HepG2 (cell line): ENCODE measurements at regions not wholly inside any gene's neighbourhood (a gene's known extent, or its start where the extent isn't known, plus 50 kb on each side); places are given as distances from the start of the nearest gene placed in this dataset.
A peak's percentile ranks its signal among the peaks of the same experiment; 100 is the strongest.

ENCODE experiments used
- CENPX ChIP-seq: sonication (generic); formaldehyde crosslinking; IDR thresholded peaks from 2 replicates; pipeline ENCODE4 v1.9.0; 2021; ENCODE audit warnings: mild to moderate bottlenecking, missing genetic modification reagents, moderate library complexity
- ETV5 ChIP-seq: IDR thresholded peaks from 2 replicates; pipeline ENCODE4 v1.6.1; 2018; ENCODE audit warnings: missing biosample characterization, missing genetic modification reagents, inconsistent platforms, borderline replicate concordance
- HDAC6 ChIP-seq: fragments of 200-600 bp; sonication (generic); IDR thresholded peaks from 2 replicates; pipeline ENCODE4 v1.7.0; 2017; ENCODE audit warnings: mild to moderate bottlenecking, antibody characterized with exemption, low read length, low read depth
- IKZF1 ChIP-seq: fragments of 450-650 bp; IDR thresholded peaks from 2 replicates; pipeline ENCODE4 v1.7.1; 2016
- KLF16 ChIP-seq, 2 experiments: sonication (generic) in 1 of 2; formaldehyde crosslinking in 1 of 2; IDR thresholded peaks; 2 replicates each; pipeline versions ENCODE4 v1.6.1 to v1.8.0; 2016 to 2023; ENCODE audit warnings: missing genetic modification reagents in 2 of 2, missing compliant biosample characterization in 1 of 2
- MIER3 ChIP-seq: IDR thresholded peaks from 2 replicates; pipeline ENCODE4 v1.6.1; 2016; ENCODE audit warnings: missing compliant biosample characterization, borderline replicate concordance
- MLLT10 ChIP-seq: sonication (generic); formaldehyde crosslinking; IDR thresholded peaks from 2 replicates; pipeline ENCODE4 v1.4.0; 2020; ENCODE audit warnings: missing genetic modification reagents
- PHF20 ChIP-seq: sonication (generic); formaldehyde crosslinking; IDR thresholded peaks from 2 replicates; pipeline ENCODE4 v1.5.0; 2020; ENCODE audit warnings: mild to moderate bottlenecking, missing genetic modification reagents
- RFX5 ChIP-seq: IDR thresholded peaks from 2 replicates; pipeline ENCODE4 v1.6.1; 2011; ENCODE audit warnings: low read depth, low read length, improper control_type of control experiment
- RFXAP ChIP-seq: sonication (generic); formaldehyde crosslinking; IDR thresholded peaks from 2 replicates; pipeline ENCODE4 v1.4.0; 2020; ENCODE audit warnings: missing genetic modification reagents, borderline replicate concordance
- TCF7L2 ChIP-seq: IDR thresholded peaks from 2 replicates; pipeline ENCODE4 v1.6.1; 2011; ENCODE audit warnings: mild to moderate bottlenecking, low read depth, low read length, moderate library complexity
- TEAD2 ChIP-seq: sonication (generic); formaldehyde crosslinking; IDR thresholded peaks from 2 replicates; pipeline ENCODE4 v1.9.0; 2021; ENCODE audit warnings: missing genetic modification reagents
- ZNF572 ChIP-seq: sonication (generic); formaldehyde crosslinking; IDR thresholded peaks from 2 replicates; pipeline ENCODE4 v1.5.1; 2020; ENCODE audit warnings: mild to moderate bottlenecking, missing genetic modification reagents
- ZNF598 ChIP-seq: sonication (generic); formaldehyde crosslinking; IDR thresholded peaks from 2 replicates; pipeline ENCODE4 v1.5.1; 2020; ENCODE audit warnings: mild to moderate bottlenecking, missing genetic modification reagents, borderline replicate concordance
- TF ChIP-seq, protein P1 (sequence below): sonication (generic); formaldehyde crosslinking; IDR thresholded peaks from 2 replicates; pipeline ENCODE4 v1.4.0; 2020; ENCODE audit warnings: mild to moderate bottlenecking, missing genetic modification reagents
- TF ChIP-seq, protein P2 (sequence below): sonication (generic); formaldehyde crosslinking; IDR thresholded peaks from 2 replicates; pipeline ENCODE4 v1.5.1; 2020; ENCODE audit warnings: mild to moderate bottlenecking, missing genetic modification reagents
- TF ChIP-seq, protein P3 (sequence below): sonication (generic); formaldehyde crosslinking; IDR thresholded peaks from 2 replicates; pipeline ENCODE4 v1.4.0; 2020; ENCODE audit warnings: missing genetic modification reagents
- TF ChIP-seq, protein P4 (sequence below): sonication (generic); formaldehyde crosslinking; IDR thresholded peaks from 2 replicates; pipeline ENCODE4 v1.9.0; 2022; ENCODE audit warnings: missing genetic modification reagents, mild to moderate bottlenecking, borderline replicate concordance

DNA sequence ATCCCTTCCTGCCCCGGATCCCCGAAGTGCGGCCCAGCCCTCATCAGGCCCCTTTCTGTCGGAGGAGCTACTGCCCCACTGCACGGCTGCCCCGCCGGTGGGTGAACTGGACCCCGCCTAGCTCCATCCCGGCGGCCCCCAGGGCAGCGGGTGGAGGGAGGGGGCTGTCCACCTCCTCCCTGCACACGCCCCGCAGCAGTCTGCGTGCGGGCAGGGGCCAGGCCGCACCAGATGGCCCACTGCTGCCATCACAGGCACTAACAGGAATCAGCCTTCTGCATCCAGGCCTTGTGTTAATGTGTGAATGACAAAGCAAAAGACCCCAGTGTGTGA, 54.9 kb upstream of the UNC93A start (continued):
- TF ChIP-seq, protein P1, sequence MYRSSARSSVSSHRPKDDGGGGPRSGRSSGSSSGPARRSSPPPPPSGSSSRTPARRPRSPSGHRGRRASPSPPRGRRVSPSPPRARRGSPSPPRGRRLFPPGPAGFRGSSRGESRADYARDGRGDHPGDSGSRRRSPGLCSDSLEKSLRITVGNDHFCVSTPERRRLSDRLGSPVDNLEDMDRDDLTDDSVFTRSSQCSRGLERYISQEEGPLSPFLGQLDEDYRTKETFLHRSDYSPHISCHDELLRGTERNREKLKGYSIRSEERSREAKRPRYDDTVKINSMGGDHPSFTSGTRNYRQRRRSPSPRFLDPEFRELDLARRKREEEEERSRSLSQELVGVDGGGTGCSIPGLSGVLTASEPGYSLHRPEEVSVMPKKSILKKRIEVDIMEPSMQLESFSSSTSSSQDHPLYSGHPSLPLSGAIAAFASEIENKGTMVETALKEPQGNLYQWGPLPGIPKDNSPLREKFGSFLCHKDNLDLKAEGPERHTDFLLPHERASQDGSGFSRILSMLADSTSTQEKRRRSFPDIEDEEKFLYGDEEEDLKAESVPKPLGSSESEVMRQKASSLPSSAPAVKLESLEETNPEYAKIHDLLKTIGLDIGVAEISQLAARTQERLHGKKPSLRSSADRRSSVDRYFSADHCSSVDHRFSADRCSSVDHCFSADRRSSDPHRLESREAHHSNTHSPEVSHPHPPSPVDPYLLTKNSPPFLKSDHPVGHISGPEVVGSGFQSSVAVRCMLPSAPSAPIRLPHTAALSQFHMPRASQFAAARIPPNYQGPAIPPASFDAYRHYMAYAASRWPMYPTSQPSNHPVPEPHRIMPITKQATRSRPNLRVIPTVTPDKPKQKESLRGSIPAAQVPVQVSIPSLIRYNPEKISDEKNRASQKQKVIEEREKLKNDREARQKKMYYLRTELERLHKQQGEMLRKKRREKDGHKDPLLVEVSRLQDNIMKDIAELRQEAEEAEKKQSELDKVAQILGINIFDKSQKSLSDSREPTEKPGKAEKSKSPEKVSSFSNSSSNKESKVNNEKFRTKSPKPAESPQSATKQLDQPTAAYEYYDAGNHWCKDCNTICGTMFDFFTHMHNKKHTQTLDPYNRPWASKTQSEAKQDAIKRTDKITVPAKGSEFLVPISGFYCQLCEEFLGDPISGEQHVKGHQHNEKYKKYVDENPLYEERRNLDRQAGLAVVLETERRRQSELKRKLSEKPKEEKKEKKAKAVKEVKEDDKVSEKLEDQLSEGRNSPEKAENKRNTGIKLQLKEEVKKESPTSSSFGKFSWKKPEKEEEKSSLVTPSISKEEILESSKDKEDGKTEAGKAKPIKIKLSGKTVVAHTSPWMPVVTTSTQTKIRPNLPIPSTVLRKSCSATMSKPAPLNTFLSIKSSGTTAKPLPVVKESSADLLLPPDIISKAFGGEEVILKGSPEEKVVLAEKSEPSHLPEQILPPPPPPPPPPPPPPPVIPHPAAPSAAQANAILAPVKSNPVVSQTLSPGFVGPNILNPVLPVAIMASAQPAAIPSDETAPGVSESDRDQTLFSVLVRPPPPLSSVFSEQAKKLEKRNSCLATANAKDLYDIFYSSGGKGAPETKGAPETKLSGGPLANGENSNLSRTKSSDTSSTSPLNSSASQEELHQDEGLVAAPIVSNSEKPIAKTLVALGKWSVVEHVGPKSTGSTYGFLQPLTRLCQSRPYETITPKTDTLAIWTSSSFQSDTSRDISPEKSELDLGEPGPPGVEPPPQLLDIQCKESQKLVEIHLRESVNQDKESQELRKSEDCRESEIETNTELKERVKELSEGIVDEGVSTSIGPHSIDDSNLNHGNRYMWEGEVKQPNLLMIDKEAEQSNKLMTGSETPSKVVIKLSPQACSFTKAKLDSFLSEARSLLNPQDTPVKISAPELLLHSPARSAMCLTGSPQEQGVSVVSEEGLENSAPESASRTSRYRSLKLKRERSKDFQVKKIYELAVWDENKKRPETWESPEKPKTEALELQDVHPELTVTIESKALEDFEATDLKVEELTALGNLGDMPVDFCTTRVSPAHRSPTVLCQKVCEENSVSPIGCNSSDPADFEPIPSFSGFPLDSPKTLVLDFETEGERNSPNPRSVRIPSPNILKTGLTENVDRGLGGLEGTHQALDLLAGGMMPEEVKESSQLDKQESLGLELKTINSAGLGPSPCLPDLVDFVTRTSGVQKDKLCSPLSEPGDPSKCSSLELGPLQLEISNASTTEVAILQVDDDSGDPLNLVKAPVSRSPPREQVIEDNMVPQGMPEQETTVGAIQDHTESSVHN, result no peak
- TF ChIP-seq ETV5 (no peak), ZNF598 (CRISPR knock-in tag) (no peak), PHF20 (CRISPR knock-in tag) (no peak), MLLT10 (CRISPR knock-in tag) (no peak), RFXAP (CRISPR knock-in tag) (no peak), IKZF1 (no peak), MIER3 (CRISPR knock-in tag) (no peak), TEAD2 (CRISPR knock-in tag) (no peak), KLF16 (CRISPR knock-in tag; IDR thresholded peaks at IDR 0.05) (no peak), TCF7L2 (no peak), RFX5 (no peak), CENPX (CRISPR knock-in tag) (no peak), ZNF572 (no peak), HDAC6 (no peak)
- TF ChIP-seq, protein P2, sequence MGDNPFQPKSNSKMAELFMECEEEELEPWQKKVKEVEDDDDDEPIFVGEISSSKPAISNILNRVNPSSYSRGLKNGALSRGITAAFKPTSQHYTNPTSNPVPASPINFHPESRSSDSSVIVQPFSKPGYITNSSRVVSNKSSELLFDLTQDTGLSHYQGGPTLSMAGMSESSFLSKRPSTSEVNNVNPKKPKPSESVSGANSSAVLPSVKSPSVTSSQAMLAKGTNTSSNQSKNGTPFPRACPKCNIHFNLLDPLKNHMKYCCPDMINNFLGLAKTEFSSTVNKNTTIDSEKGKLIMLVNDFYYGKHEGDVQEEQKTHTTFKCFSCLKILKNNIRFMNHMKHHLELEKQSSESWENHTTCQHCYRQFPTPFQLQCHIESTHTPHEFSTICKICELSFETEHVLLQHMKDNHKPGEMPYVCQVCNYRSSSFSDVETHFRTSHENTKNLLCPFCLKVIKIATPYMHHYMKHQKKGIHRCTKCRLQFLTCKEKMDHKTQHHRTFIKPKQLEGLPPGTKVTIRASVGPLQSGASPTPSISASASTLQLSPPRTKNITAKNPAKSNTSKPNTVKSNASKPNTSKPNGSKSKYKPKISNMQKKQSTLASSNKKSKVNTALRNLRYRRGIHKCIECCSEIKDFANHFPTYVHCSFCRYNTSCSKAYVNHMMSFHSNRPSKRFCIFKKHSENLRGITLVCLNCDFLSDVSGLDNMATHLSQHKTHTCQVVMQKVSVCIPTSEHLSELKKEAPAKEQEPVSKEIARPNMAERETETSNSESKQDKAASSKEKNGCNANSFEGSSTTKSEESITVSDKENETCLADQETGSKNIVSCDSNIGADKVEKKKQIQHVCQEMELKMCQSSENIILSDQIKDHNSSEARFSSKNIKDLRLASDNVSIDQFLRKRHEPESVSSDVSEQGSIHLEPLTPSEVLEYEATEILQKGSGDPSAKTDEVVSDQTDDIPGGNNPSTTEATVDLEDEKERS (CRISPR knock-in tag), result no peak
- TF ChIP-seq, protein P3, sequence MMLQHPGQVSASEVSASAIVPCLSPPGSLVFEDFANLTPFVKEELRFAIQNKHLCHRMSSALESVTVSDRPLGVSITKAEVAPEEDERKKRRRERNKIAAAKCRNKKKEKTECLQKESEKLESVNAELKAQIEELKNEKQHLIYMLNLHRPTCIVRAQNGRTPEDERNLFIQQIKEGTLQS (CRISPR knock-in tag), result no peak
- TF ChIP-seq, protein P4, sequence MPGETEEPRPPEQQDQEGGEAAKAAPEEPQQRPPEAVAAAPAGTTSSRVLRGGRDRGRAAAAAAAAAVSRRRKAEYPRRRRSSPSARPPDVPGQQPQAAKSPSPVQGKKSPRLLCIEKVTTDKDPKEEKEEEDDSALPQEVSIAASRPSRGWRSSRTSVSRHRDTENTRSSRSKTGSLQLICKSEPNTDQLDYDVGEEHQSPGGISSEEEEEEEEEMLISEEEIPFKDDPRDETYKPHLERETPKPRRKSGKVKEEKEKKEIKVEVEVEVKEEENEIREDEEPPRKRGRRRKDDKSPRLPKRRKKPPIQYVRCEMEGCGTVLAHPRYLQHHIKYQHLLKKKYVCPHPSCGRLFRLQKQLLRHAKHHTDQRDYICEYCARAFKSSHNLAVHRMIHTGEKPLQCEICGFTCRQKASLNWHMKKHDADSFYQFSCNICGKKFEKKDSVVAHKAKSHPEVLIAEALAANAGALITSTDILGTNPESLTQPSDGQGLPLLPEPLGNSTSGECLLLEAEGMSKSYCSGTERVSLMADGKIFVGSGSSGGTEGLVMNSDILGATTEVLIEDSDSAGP (CRISPR knock-in tag), result 0 out of 2 replicates have a peak, but pooled peaks have one; percentile 25
